GM12878 (cell line): ENCODE measurements at regions not wholly inside any gene's neighbourhood (a gene's known extent, or its start where the extent isn't known, plus 50 kb on each side); places are given as distances from the start of the nearest gene placed in this dataset.

Experiments used
- CEBPB ChIP-seq, 2 experiments: fragments of 150-350 bp in 1 of 2; IDR thresholded peaks; 2 replicates each; pipeline ENCODE4 v1.6.1; 2012 to 2014; ENCODE audit warnings: low read depth in 2 of 2, low read length in 2 of 2, borderline replicate concordance in 1 of 2, inconsistent platforms in 1 of 2
- CREM ChIP-seq: IDR thresholded peaks from 2 replicates; pipeline ENCODE4 v1.6.1; 2014; ENCODE audit warnings: antibody characterized with exemption, low read depth
- ESRRA ChIP-seq: IDR thresholded peaks from 2 replicates; pipeline ENCODE4 v1.6.1; 2012; ENCODE audit warnings: mild to moderate bottlenecking, low read length, improper control_type of control experiment
- EZH2 ChIP-seq: IDR thresholded peaks from 2 replicates; pipeline ENCODE4 v1.6.1; 2012; ENCODE audit warnings: low read depth, mild to moderate bottlenecking, control low read depth, inconsistent platforms, low read length, borderline replicate concordance; ENCODE audit not compliant: control insufficient read depth
- FOS ChIP-seq: IDR thresholded peaks from 3 replicates; pipeline ENCODE4 v1.6.1; 2011; ENCODE audit warnings: borderline replicate concordance; ENCODE audit not compliant: insufficient read length; ENCODE audit errors: extremely low read depth
- HCFC1 ChIP-seq: fragments of 150-350 bp; IDR thresholded peaks from 2 replicates; pipeline ENCODE4 v1.6.1; 2014; ENCODE audit warnings: low read length
- HSF1 ChIP-seq: fragments of 150-350 bp; IDR thresholded peaks from 2 replicates; pipeline ENCODE4 v1.6.1; 2014; ENCODE audit warnings: mild to moderate bottlenecking, low read depth, low read length
- POLR2AphosphoS5 ChIP-seq: IDR thresholded peaks from 2 replicates; pipeline ENCODE4 v1.6.1; 2011; ENCODE audit warnings: mild to moderate bottlenecking, low read length, inconsistent platforms
- REST ChIP-seq: IDR thresholded peaks from 2 replicates; pipeline ENCODE4 v1.6.1; 2012; ENCODE audit warnings: mild to moderate bottlenecking, low read depth, low read length
- SMC3 ChIP-seq: IDR thresholded peaks from 2 replicates; pipeline ENCODE4 v1.6.1; 2011; ENCODE audit warnings: low read length, improper control_type of control experiment, borderline replicate concordance

GRCh38 chr7:26930201-26930600 is 65.8 kb upstream of the SKAP2 start:
- no peak for TF ChIP-seq EZH2
- no peak for TF ChIP-seq HSF1
- no peak for TF ChIP-seq REST
- no peak for TF ChIP-seq SMC3
- no peak for TF ChIP-seq POLR2AphosphoS5
- TF ChIP-seq CEBPB (IDR thresholded peaks at IDR 0.05; ENCODE audit: borderline replicate concordance in 1 of 2, low read depth in 2 of 2, low read length in 2 of 2), result no peak
- no peak for TF ChIP-seq HCFC1
- no peak for TF ChIP-seq FOS
- no peak for TF ChIP-seq ESRRA
- no peak for TF ChIP-seq CREM
